Stimulated activated naive CD8-positive, alpha-beta T cell treated with anti-CD3 and anti-CD28 coated beads, Interleukin-15, amount 100 ng/mL, for 72 hours (primary cell): ENCODE measurements at regions not wholly inside any gene's neighbourhood (a gene's known extent, or its start where the extent isn't known, plus 50 kb on each side); places are given as distances from the start of the nearest gene placed in this dataset.

Source experiments
- ATAC-seq: fragments of 150-1000 bp; cut with Tn5 transposase; 2 replicates; pipeline ENCODE4 v1.10.0; 2021; ENCODE audit warnings: mild to moderate bottlenecking, moderate library complexity
- DNase-seq, 2 donors: peaks; one replicate each; pipeline ENCODE4 v3.0.0; 2021 to 2022
- H3K27ac Mint-ChIP-seq, 2 donors: one replicate each; pipeline ENCODE4 v1.8.0; 2022; ENCODE audit warnings: mild to moderate bottlenecking in 2 of 2, mixed read lengths in 2 of 2, moderate library complexity in 2 of 2
- H3K27me3 Mint-ChIP-seq: one replicate; pipeline ENCODE4 v1.8.0; 2022; ENCODE audit warnings: mixed read lengths
- H3K4me1 Mint-ChIP-seq: one replicate; pipeline ENCODE4 v1.8.0; 2022; ENCODE audit warnings: mild to moderate bottlenecking, mixed read lengths
- H3K4me3 Mint-ChIP-seq, 2 donors: one replicate each; pipeline ENCODE4 v1.8.0; 2022; ENCODE audit warnings: mild to moderate bottlenecking in 2 of 2, mixed read lengths in 2 of 2, moderate library complexity in 1 of 2
- H3K9me3 Mint-ChIP-seq, 2 donors: one replicate each; pipeline ENCODE4 v1.8.0; 2022; ENCODE audit warnings: mixed read lengths in 2 of 2

DNA sequence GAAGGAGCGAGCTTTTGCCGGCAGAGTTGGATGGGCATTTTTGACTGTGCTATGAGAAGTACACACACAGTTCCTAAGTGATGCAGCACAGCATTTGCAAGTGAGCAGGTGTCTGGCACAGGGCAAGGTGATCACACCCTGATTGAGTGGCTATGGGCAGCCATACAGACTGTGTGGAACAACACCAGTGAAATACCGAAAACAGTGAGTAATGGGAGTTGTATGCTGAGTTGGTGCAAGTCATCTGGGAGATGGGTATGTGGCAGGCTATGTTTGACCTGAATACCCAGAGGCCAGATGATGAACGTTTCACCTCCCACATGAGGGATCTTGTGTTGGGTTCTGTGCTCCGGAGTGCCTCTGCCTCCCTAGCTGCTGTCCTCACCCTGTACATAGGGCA, 53.5 kb upstream of the TIPARP start:
- ATAC-seq (no peak), DNase-seq (no peak)
- Mint-ChIP-seq H3K4me1 (peaks cover 29% of the 10 kb centered on the region), H3K4me3 (no peak overlapping the region), H3K27me3 (no peaks in the 10 kb centered on the region), H3K27ac (no peak overlapping the region), H3K9me3 (peaks cover 0 to 15% of the 10 kb centered on the region in 2 donors)

GRCh38 chr3:156620260-156620659, 54.1 kb upstream of the TIPARP start:
- no peak overlapping the region for H3K27ac Mint-ChIP-seq
- no peak overlapping the region for H3K4me3 Mint-ChIP-seq
- no peak for DNase-seq
- ATAC-seq = no peak
- peaks cover 33% of the 10 kb centered on the region for H3K4me1 Mint-ChIP-seq
- no peaks in the 10 kb centered on the region for H3K27me3 Mint-ChIP-seq
- peaks cover 0 to 15% of the 10 kb centered on the region in 2 donors for H3K9me3 Mint-ChIP-seq

- Mint-ChIP-seq H3K27ac (no peak overlapping the region), H3K9me3 (peaks cover 0 to 7% of the 10 kb centered on the region in 2 donors), H3K4me3 (no peak overlapping the region), H3K27me3 (no peaks in the 10 kb centered on the region), H3K4me1 (peaks cover 39% of the 10 kb centered on the region)
- ATAC-seq = no peak
- DNase-seq = no peak
Measured at GRCh38 chr3:156619376-156619775, 55.0 kb upstream of the TIPARP start.

DNA sequence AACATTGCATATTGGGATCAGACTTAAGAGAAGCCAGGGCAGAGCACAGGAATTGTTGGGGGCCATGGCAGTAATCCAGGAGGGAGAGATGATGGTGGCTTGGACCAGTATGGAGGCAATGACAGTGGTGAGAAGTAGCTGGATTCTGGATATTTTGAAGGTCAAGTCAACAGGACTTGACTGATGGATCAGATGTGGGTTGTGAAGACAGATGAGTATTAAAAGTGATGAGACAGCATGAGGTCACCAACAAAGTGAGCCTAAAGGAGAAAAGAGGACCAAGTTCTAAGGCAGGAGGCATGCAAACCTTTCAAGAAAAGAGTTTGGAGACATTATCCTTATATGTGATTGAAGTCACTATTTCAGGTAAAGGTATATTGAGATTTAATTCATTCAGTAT, 56.6 kb upstream of the TIPARP start:
- Mint-ChIP-seq H3K4me3 (no peak overlapping the region), H3K9me3 (no peaks in the 10 kb centered on the region), H3K27ac (no peak overlapping the region), H3K4me1 (peaks cover 39% of the 10 kb centered on the region), H3K27me3 (no peaks in the 10 kb centered on the region)
- no peak for DNase-seq
- ATAC-seq = no peak

GRCh38 chr3:156617145-156617544, 57.2 kb upstream of the TIPARP start:
- Mint-ChIP-seq H3K27me3 (no peaks in the 10 kb centered on the region), H3K27ac (no peak overlapping the region), H3K4me1 (peaks cover 39% of the 10 kb centered on the region), H3K4me3 (no peak overlapping the region), H3K9me3 (no peaks in the 10 kb centered on the region)
- ATAC-seq = no peak
- no peak for DNase-seq

DNA sequence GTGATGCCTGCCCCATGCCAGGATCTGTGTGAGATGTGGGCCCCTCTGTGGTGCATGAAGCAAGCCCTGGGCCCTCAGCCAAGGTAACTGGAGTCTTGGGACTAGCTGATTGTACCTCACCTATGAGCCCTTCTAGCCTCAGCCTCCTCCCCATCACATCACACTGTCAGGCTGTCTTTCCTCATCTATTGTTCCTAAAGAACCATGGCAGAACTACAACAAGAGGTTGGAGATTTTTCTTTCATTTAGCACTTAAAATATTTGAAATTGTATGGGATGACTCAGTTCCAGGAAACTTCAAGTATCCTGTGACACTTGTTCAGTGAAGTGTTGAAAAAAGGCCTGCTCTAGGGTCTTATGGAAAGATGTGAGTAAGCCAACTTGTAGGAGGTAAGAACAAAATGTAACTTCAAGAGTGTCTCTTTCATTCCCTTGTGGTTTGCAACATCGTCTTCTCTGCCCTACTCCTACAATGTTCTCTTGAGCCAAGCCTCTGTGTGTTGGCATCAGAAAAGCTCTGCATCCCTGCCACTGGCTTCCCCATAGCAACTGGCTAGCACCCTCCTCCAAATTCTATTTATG, 58.7 kb upstream of the TIPARP start:
- Mint-ChIP-seq H3K27me3 (no peaks in the 10 kb centered on the region), H3K27ac (peak overlapping the region in 1 of 2 donors; percentile 63), H3K4me3 (peak overlapping the region; percentile 40 to 41), H3K4me1 (peaks cover 37% of the 10 kb centered on the region), H3K9me3 (no peaks in the 10 kb centered on the region)
- no peak for DNase-seq
- peak; percentile 72 for ATAC-seq

GRCh38 chr3:156614642-156615511, 59.5 kb upstream of the TIPARP start:
- Mint-ChIP-seq H3K27me3 (peaks cover 5% of the 10 kb centered on the region), H3K27ac (peak overlapping the region in 1 of 2 donors; percentile 8), H3K4me1 (peaks cover 37% of the 10 kb centered on the region), H3K9me3 (no peaks in the 10 kb centered on the region), H3K4me3 (no peak overlapping the region)
- DNase-seq (no peak), ATAC-seq (peak; percentile 46)

DNA sequence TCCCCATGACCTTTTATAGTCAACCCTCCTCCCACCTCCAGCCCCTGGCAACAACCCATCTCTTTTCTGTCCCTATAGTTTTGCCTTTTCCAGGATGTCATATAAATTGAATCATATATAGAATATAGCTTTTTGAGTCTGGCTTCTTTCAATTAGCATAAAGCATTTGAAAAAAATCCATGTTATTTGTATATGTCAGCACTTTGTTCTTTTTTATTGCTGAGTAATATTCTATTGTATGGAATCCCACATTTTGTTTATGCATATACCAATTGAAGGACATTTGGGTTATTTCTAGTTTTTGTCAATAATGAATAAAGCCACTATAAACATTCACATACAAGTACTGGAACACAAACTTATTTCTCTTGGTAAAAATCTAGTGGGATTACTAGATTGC, 58.0 kb upstream of the SSR3 start:
- peaks cover 34% of the 10 kb centered on the region for H3K4me1 Mint-ChIP-seq
- DNase-seq (no peak), ATAC-seq (no peak)
- no peaks in the 10 kb centered on the region for H3K9me3 Mint-ChIP-seq
- H3K27ac Mint-ChIP-seq = no peak overlapping the region
- H3K4me3 Mint-ChIP-seq = no peak overlapping the region
- H3K27me3 Mint-ChIP-seq = peaks cover 20% of the 10 kb centered on the region

- peaks cover 25% of the 10 kb centered on the region for H3K4me1 Mint-ChIP-seq
- H3K4me3 Mint-ChIP-seq = no peak overlapping the region
- no peak for ATAC-seq
- H3K27me3 Mint-ChIP-seq = peaks cover 29% of the 10 kb centered on the region
- H3K27ac Mint-ChIP-seq = no peak overlapping the region
- H3K9me3 Mint-ChIP-seq = no peaks in the 10 kb centered on the region
- DNase-seq = no peak
Measured at GRCh38 chr3:156611870-156612494, 57.1 kb upstream of the SSR3 start.

DNA sequence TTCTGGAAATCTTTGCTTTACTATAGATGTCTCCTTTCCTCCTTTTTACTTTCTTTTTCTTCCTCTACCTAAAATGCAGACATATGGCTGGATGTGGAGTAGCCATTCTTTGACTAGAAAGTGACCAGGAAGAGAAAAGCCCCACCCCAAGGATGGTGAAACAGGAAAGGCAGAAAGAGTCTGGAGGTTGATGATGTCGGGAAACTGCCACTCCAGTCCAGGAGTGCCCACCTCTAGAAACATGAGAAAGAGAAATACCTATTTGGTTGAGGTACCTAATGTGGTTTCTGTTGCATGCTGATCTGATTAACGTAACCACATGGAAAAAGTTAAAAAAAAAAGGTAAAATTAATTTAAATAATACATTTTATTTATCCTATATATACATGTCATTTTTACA, 55.2 kb upstream of the SSR3 start:
- Mint-ChIP-seq H3K27me3 (peaks cover 45% of the 10 kb centered on the region), H3K9me3 (no peaks in the 10 kb centered on the region), H3K4me3 (no peak overlapping the region), H3K4me1 (peaks cover 29% of the 10 kb centered on the region), H3K27ac (no peak overlapping the region)
- DNase-seq (no peak), ATAC-seq (no peak)

GRCh38 chr3:156609546-156609945, 54.6 kb upstream of the SSR3 start:
- no peak for ATAC-seq
- H3K4me1 Mint-ChIP-seq = peaks cover 27% of the 10 kb centered on the region
- no peaks in the 10 kb centered on the region for H3K9me3 Mint-ChIP-seq

DNA sequence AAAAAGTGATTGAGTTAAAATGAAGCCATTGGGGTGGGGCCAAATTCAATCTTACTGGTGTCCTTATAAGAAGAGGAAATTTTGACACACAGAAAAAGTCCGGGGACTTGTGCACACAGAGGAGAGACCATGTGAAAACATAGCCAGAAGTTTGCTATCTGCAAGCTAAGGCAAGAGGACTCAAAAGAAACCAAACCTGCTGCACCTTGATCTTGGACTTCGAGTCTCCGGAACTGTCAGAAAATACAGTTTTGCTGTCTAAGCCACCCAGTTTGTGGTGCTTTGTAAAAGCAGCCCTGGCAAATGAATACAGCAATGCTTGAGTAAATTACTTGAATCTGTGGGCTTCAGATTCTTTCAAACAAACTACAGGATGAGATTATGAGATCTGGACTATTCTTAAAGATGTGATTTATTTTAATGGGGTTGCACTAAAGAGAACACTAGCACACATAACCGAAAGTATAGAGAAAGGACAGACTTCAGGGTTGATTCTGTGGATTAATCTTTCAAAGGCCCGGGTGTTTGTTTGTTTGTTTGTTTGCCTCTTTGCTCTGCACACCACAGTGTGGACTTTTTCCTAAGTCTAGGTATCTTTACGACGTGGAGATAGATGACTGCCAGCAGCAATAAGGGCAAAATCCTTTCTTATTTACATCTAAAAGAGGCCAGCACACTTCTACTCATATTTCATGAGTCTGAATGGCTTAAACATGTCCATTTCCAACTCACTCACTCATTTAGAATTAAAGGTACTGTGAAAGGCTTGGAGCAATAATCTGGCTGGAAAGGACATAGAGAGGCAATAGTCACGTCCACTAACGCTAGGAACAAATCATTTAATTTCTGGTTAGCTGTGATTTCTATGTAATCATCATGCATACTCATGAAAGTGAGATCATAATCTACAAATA, 53.9 kb upstream of the SSR3 start:
- peaks cover 30% of the 10 kb centered on the region for H3K4me1 Mint-ChIP-seq
- DNase-seq (no peak), ATAC-seq (no peak)
- no peak overlapping the region for H3K4me3 Mint-ChIP-seq
- H3K9me3 Mint-ChIP-seq = no peaks in the 10 kb centered on the region
- H3K27ac Mint-ChIP-seq = no peak overlapping the region
- H3K27me3 Mint-ChIP-seq = peaks cover 54% of the 10 kb centered on the region

More at GRCh38 chr3:156609546-156609945, 54.6 kb upstream of the SSR3 start:
- H3K27ac Mint-ChIP-seq = no peak overlapping the region
- peaks cover 51% of the 10 kb centered on the region for H3K27me3 Mint-ChIP-seq
- H3K4me3 Mint-ChIP-seq = no peak overlapping the region
- DNase-seq = no peak

GRCh38 chr3:156606729-156607128, 51.8 kb upstream of the SSR3 start:
- no peaks in the 10 kb centered on the region for H3K9me3 Mint-ChIP-seq
- ATAC-seq (peak; percentile 39), DNase-seq (no peak)
- peaks cover 54% of the 10 kb centered on the region for H3K27me3 Mint-ChIP-seq
- peak overlapping the region in 1 of 2 donors; percentile 75 for H3K4me3 Mint-ChIP-seq
- H3K27ac Mint-ChIP-seq = no peak overlapping the region
- peaks cover 40% of the 10 kb centered on the region for H3K4me1 Mint-ChIP-seq

GRCh38 chr3:156605686-156606605, 51.0 kb upstream of the SSR3 start:
- ATAC-seq = peak; percentile 39
- peaks cover 54% of the 10 kb centered on the region for H3K27me3 Mint-ChIP-seq

More at GRCh38 chr3:156605686-156606605, 51.0 kb upstream of the SSR3 start:
- H3K4me3 Mint-ChIP-seq = peak overlapping the region; percentile 75 to 86
- H3K9me3 Mint-ChIP-seq = no peaks in the 10 kb centered on the region
- H3K4me1 Mint-ChIP-seq = peaks cover 40% of the 10 kb centered on the region
- no peak for DNase-seq
- H3K27ac Mint-ChIP-seq = peak overlapping the region in 1 of 2 donors; percentile 46
